ENCODE measurements at regions not wholly inside any gene's neighbourhood (a gene's known extent, or its start where the extent isn't known, plus 50 kb on each side); places are given as distances from the start of the nearest gene placed in this dataset.

DNA sequence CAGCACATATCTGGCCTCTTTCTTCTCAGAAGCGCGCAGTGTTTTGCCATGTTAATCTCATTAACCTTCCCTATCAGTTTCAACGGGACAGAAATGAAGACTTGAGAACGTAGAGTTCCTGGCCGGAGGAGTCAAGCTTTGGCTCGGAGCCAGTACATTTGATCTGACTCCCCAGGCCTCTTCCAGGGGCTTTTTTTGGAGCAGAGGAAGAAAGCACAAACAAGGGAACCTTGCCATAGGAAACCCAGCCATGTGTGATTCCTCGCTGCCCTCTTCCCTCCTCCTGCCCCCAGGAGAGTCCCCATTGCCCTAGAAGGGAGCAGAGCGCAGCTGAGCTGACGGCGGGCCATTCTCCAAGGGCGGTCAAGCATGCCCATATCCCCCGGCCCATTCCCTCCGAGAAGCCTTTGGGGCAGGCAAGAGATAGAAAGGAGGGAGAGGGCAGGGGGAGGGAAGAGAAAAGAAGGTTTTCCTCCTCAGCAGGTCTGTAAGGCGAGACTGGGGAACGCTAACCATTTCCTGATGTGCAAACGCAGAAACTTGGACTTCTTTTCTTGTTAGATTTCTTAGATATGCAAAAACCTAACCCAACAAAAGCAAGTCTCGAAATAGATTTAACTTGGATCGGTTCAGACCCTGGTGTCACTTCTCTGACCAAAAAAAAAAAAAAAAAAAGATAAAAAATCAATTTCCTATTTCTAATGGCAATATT is 63.7 kb upstream of the POU3F3 start:
- TF ChIP-seq, protein P1, sequence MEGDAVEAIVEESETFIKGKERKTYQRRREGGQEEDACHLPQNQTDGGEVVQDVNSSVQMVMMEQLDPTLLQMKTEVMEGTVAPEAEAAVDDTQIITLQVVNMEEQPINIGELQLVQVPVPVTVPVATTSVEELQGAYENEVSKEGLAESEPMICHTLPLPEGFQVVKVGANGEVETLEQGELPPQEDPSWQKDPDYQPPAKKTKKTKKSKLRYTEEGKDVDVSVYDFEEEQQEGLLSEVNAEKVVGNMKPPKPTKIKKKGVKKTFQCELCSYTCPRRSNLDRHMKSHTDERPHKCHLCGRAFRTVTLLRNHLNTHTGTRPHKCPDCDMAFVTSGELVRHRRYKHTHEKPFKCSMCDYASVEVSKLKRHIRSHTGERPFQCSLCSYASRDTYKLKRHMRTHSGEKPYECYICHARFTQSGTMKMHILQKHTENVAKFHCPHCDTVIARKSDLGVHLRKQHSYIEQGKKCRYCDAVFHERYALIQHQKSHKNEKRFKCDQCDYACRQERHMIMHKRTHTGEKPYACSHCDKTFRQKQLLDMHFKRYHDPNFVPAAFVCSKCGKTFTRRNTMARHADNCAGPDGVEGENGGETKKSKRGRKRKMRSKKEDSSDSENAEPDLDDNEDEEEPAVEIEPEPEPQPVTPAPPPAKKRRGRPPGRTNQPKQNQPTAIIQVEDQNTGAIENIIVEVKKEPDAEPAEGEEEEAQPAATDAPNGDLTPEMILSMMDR (conservative IDR thresholded peaks at IDR 0.05 in 1 of 2, IDR thresholded peaks at IDR 0.05 in 1 of 2; ENCODE audit: low read depth in 1 of 2, low read length in 2 of 2), result no peak
- TF ChIP-seq EZH2 (IDR thresholded peaks at IDR 0.05; ENCODE audit: low read length, missing control alignments), result no peak

Data from fibroblast of lung (primary cell).